HepG2 (cell line): ENCODE measurements at regions not wholly inside any gene's neighbourhood (a gene's known extent, or its start where the extent isn't known, plus 50 kb on each side); places are given as distances from the start of the nearest gene placed in this dataset.

Experiments
- ASH2L ChIP-seq: fragments of 300-600, 200-600 bp; sonication (generic); IDR thresholded peaks from 2 replicates; pipeline ENCODE4 v1.7.0; 2017; ENCODE audit warnings: low read depth, mild to moderate bottlenecking, moderate library complexity, mixed read lengths, low read length; ENCODE audit not compliant: insufficient read length
- EZH2 ChIP-seq: conservative IDR thresholded peaks from 2 replicates; pipeline ENCODE4 v1.6.1; 2012; ENCODE audit warnings: mild to moderate bottlenecking, low read depth, low read length, moderate library complexity
- HNRNPK ChIP-seq: fragments of 200-400 bp; formaldehyde crosslinking; IDR thresholded peaks from 2 replicates; pipeline ENCODE4 v1.6.1; 2018; ENCODE audit warnings: low read length, low read depth, moderate library complexity, mild to moderate bottlenecking; ENCODE audit not compliant: poor library complexity, severe bottlenecking
- KDM5A ChIP-seq: fragments of 200-600 bp; sonication (generic); IDR thresholded peaks from 2 replicates; pipeline ENCODE4 v1.7.0; 2018; ENCODE audit warnings: antibody characterized with exemption, mild to moderate bottlenecking, low read length, borderline replicate concordance
- NBN ChIP-seq: fragments of 450-650 bp; conservative IDR thresholded peaks from 2 replicates; pipeline ENCODE4 v1.6.1; 2017
- NFRKB ChIP-seq: fragments of 450-650 bp; IDR thresholded peaks from 2 replicates; pipeline ENCODE4 v1.6.1; 2017
- POLR2A ChIP-seq, 2 experiments: IDR thresholded peaks; 2 replicates each; pipeline ENCODE4 v1.6.1; 2011; ENCODE audit warnings: low read depth in 2 of 2, low read length in 2 of 2, mild to moderate bottlenecking in 1 of 2, moderate library complexity in 1 of 2; ENCODE audit not compliant: insufficient read depth in 1 of 2
- SIN3A ChIP-seq: IDR thresholded peaks from 2 replicates; pipeline ENCODE4 v1.6.1; 2011; ENCODE audit warnings: low read depth, mild to moderate bottlenecking, control low read depth, low read length, borderline replicate concordance
- ZFP36 ChIP-seq: fragments of 150-350 bp; IDR thresholded peaks from 2 replicates; pipeline ENCODE4 v1.6.1; 2018; ENCODE audit warnings: borderline replicate concordance, low read length, low read depth; ENCODE audit not compliant: partially characterized antibody
- ZFX ChIP-seq: sonication (generic); formaldehyde crosslinking; IDR thresholded peaks from 2 replicates; pipeline ENCODE4 v1.4.0; 2020; ENCODE audit warnings: mild to moderate bottlenecking, low read depth, missing genetic modification reagents, moderate library complexity
- TF ChIP-seq, protein P1 (sequence below): sonication (generic); formaldehyde crosslinking; IDR thresholded peaks from 2 replicates; pipeline ENCODE4 v1.5.0; 2020; ENCODE audit warnings: missing genetic modification reagents

DNA sequence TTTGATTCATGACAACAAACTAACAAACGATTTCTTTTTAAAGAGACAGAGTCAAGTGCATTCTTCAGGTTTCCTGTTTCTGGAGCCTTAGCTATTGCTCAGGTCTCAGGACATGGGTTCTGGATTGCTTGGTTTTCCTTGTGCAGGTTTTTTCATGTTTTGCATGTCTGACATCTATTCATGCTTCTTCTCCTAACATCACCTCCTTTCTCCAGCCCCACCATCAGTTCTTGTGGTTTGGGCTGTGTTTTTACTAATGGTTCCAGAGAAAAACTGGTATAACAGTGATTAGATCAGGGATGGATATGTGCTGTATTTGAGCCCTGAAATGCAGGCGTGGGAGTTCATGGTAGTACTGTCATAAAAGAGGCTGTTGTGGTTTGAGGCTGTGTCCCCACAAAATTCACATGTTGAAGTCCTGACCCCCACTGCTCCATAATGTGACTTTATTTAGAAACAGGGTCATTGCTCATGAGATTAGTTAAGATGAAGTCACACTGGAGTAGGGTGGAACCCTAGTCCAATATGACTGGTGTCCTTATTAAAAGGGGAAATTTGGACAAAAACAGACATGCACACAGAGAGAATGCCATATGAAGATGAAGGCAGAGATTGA lies 67.9 kb downstream of the IRX6 start:
- no peak for TF ChIP-seq NFRKB
- TF ChIP-seq SIN3A, result no peak
- TF ChIP-seq KDM5A, result no peak
- no peak for TF ChIP-seq ZFP36
- TF ChIP-seq, protein P1, sequence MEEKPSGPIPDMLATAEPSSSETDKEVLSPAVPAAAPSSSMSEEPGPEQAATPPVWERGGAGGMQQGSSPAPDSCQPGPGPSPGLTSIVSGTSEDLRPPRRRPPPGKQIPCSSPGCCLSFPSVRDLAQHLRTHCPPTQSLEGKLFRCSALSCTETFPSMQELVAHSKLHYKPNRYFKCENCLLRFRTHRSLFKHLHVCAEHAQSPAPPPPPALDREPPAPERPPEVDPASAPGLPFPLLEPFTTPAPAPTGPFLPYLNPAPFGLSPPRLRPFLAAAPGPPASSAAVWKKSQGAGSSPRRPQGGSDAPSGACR (CRISPR knock-in tag), result no peak
- TF ChIP-seq NBN, result no peak
- no peak for TF ChIP-seq EZH2
- no peak for TF ChIP-seq POLR2A (IDR thresholded peaks at IDR 0.05; ENCODE audit: insufficient read depth in 1 of 2, low read depth in 2 of 2, low read length in 2 of 2)
- TF ChIP-seq ASH2L, result no peak
- no peak for TF ChIP-seq HNRNPK
- TF ChIP-seq ZFX, result no peak
